ENCODE measurements at regions not wholly inside any gene's neighbourhood (a gene's known extent, or its start where the extent isn't known, plus 50 kb on each side); places are given as distances from the start of the nearest gene placed in this dataset.
"Not testable (repeated sequence)": the region's sequence is repeated elsewhere in the genome, so short reads cannot be mapped to it uniquely, and the experiment has no call there.

DNA sequence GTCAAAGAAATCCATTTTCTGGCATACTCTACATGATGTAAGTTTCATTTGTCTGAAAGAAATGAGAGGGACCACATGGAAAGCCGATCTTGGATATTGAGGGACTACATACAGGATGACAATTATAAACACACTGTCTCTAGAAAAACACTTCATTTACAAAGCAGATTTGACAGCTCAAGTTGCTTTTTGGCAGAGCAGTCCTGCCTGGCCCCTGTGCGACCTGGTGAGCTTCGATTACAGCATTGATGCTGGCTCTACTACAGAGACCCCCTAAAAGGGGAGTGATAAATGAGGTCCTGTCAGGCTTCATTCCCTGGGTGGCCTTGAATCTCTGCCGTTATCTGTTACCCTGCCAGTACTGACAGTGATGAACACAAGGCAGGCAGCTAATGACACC, 215.2 kb upstream of the NOCT start:
- H3K4me1 ChIP-seq (ENCODE audit: control insufficient read depth, insufficient read depth, low read length, poor library complexity, severe bottlenecking), result no peaks in the 10 kb centered on the region
- WGBS, 2 experiments (ENCODE audit: insufficient coverage in 2 of 2), result 93 to 100% methylated on average over 2 to 3 of the region's 4 CpGs
- no peaks in the 10 kb centered on the region for H3K36me3 ChIP-seq (ENCODE audit: control insufficient read depth, insufficient read depth, low read length)
- no peak overlapping the region for H3K27ac ChIP-seq (ENCODE audit: low read depth, low read length, severe bottlenecking)
- H3K9me3 ChIP-seq (ENCODE audit: control insufficient read depth, low read length), result no peaks in the 10 kb centered on the region
- H3K4me3 ChIP-seq (ENCODE audit: extremely low read depth, insufficient read depth, low read length, poor library complexity, severe bottlenecking), result no peak overlapping the region

GRCh38 chr4:138798404-138798803, 217.2 kb upstream of the NOCT start:
- Histone ChIP-seq H3K27ac (ENCODE audit: low read depth, low read length, severe bottlenecking) (no peak overlapping the region), H3K4me1 (ENCODE audit: control insufficient read depth, insufficient read depth, low read length, poor library complexity, severe bottlenecking) (no peaks in the 10 kb centered on the region), H3K9me3 (ENCODE audit: control insufficient read depth, low read length) (no peaks in the 10 kb centered on the region), H3K36me3 (ENCODE audit: control insufficient read depth, insufficient read depth, low read length) (no peaks in the 10 kb centered on the region), H3K4me3 (ENCODE audit: extremely low read depth, insufficient read depth, low read length, poor library complexity, severe bottlenecking) (no peak overlapping the region)
- 86 to 91% methylated on average over 4 of the region's 4 CpGs for WGBS, 2 experiments (ENCODE audit: insufficient coverage in 2 of 2)

DNA sequence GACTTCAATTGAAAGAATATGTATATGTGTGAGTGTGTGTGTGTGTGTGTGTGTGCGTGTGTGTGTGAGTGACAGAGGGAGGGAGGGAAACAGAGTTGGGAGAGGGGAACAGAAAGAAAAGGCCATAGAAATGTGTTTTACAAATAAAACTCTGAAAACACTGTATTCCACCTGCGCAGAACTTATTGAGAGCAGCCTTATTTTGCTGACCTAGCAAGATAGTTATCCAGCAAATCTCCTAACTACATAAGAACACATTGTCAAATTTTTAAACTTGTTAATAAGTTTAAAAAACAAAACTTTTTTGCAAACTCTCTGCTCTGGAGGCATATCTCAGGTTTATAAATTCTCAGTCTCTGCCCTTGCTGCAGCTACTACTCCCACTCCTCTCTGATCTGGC, 217.9 kb upstream of the NOCT start:
- Histone ChIP-seq H3K27ac (ENCODE audit: low read depth, low read length, severe bottlenecking) (no peak overlapping the region), H3K4me3 (ENCODE audit: extremely low read depth, insufficient read depth, low read length, poor library complexity, severe bottlenecking) (no peak overlapping the region), H3K9me3 (ENCODE audit: control insufficient read depth, low read length) (no peaks in the 10 kb centered on the region), H3K4me1 (ENCODE audit: control insufficient read depth, insufficient read depth, low read length, poor library complexity, severe bottlenecking) (no peaks in the 10 kb centered on the region), H3K36me3 (ENCODE audit: control insufficient read depth, insufficient read depth, low read length) (no peaks in the 10 kb centered on the region)
- WGBS, 2 experiments (ENCODE audit: insufficient coverage in 2 of 2), result 71 to 73% methylated on average over 1 of the region's 2 CpGs

- Histone ChIP-seq H3K36me3 (ENCODE audit: control insufficient read depth, insufficient read depth, low read length) (no peaks in the 10 kb centered on the region), H3K4me3 (ENCODE audit: extremely low read depth, insufficient read depth, low read length, poor library complexity, severe bottlenecking) (no peak overlapping the region), H3K27ac (ENCODE audit: low read depth, low read length, severe bottlenecking) (no peak overlapping the region), H3K9me3 (ENCODE audit: control insufficient read depth, low read length) (no peaks in the 10 kb centered on the region), H3K4me1 (ENCODE audit: control insufficient read depth, insufficient read depth, low read length, poor library complexity, severe bottlenecking) (no peaks in the 10 kb centered on the region)
- WGBS, 2 experiments (ENCODE audit: insufficient coverage in 2 of 2), result 98% methylated on average over 7 to 10 of the region's 11 CpGs
These were observed 218.8 kb upstream of the NOCT start for GRCh38 chr4:138796761-138797160.

DNA sequence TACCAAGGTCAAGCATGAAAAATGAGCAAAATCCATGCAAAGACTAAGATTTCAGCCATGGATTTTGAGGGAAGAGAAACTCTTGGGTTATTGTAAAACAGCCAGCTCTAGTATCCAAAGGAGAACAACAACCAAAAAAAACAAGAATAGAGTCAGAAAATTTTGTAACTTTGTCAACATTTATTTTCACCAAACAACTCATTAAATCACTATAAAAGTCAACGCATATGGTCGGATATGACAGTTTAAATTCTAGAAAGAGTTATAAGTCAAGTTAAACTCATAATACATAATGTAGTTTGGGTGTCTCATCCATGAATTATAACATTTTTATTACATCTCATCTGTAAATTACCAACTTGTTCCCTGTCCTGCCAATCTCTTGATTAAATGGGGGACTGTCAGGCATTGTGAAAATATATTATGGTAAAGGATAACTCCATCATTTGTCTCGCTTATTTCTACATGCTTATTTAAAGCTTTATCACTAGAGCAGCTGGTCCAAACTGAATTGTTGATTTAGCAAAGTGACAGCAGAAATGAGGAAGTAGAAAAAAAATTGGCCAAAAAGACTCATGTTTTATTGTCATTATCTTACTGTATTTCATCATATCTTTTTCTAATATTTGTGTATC, 224.8 kb upstream of the NOCT start:
- H3K36me3 ChIP-seq (ENCODE audit: control insufficient read depth, insufficient read depth, low read length), result no peaks in the 10 kb centered on the region
- H3K4me3 ChIP-seq (ENCODE audit: extremely low read depth, insufficient read depth, low read length, poor library complexity, severe bottlenecking), result no peak overlapping the region
- no peaks in the 10 kb centered on the region for H3K4me1 ChIP-seq (ENCODE audit: control insufficient read depth, insufficient read depth, low read length, poor library complexity, severe bottlenecking)
- H3K27ac ChIP-seq (ENCODE audit: low read depth, low read length, severe bottlenecking), result no peak overlapping the region
- no peaks in the 10 kb centered on the region for H3K9me3 ChIP-seq (ENCODE audit: control insufficient read depth, low read length)
- WGBS, 2 experiments (ENCODE audit: insufficient coverage in 2 of 2), result no CpG with 5 or more reads among the region's 3 CpGs

- Histone ChIP-seq H3K4me3 (ENCODE audit: extremely low read depth, insufficient read depth, low read length, poor library complexity, severe bottlenecking) (no peak overlapping the region), H3K4me1 (ENCODE audit: control insufficient read depth, insufficient read depth, low read length, poor library complexity, severe bottlenecking) (no peaks in the 10 kb centered on the region), H3K9me3 (ENCODE audit: control insufficient read depth, low read length) (no peaks in the 10 kb centered on the region), H3K27ac (ENCODE audit: low read depth, low read length, severe bottlenecking) (no peak overlapping the region), H3K36me3 (ENCODE audit: control insufficient read depth, insufficient read depth, low read length) (no peaks in the 10 kb centered on the region)
- WGBS, 2 experiments (ENCODE audit: insufficient coverage in 2 of 2), result 77 to 92% methylated on average over 2 to 3 of the region's 5 CpGs
These were observed 225.8 kb upstream of the NOCT start for GRCh38 chr4:138789796-138790195.

GRCh38 chr4:138788857-138789256, 226.7 kb upstream of the NOCT start:
- no peaks in the 10 kb centered on the region for H3K36me3 ChIP-seq (ENCODE audit: control insufficient read depth, insufficient read depth, low read length)
- no peaks in the 10 kb centered on the region for H3K4me1 ChIP-seq (ENCODE audit: control insufficient read depth, insufficient read depth, low read length, poor library complexity, severe bottlenecking)
- 92 to 95% methylated on average over 4 to 5 of the region's 5 CpGs for WGBS, 2 experiments (ENCODE audit: insufficient coverage in 2 of 2)
- H3K9me3 ChIP-seq (ENCODE audit: control insufficient read depth, low read length), result no peaks in the 10 kb centered on the region
- no peak overlapping the region for H3K4me3 ChIP-seq (ENCODE audit: extremely low read depth, insufficient read depth, low read length, poor library complexity, severe bottlenecking)
- no peak overlapping the region for H3K27ac ChIP-seq (ENCODE audit: low read depth, low read length, severe bottlenecking)

DNA sequence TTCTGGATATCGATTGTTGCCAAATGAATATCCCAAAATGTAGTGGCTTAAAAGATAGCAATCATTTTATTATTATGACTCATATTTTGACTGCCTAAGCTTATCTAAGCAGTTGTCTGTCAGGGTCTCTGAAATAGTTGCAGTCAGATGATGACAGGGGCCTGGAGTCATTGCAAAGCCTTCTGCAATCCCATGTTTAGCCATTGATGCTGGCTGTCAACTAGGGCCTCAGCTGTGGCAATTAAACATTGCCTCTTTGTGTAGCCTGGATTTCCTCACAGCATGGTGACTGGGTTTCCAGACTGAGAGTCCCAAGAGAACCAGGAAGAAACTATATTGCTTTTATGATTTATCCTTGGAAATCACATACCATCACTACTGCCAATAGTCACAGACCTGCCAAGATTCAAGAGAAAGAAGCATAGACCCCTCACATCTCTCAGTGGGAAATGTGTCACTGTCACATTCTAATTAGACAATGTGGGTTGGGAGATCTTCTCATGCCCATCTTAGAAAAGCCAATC, 227.3 kb upstream of the NOCT start:
- Histone ChIP-seq H3K27ac (ENCODE audit: low read depth, low read length, severe bottlenecking) (no peak overlapping the region), H3K36me3 (ENCODE audit: control insufficient read depth, insufficient read depth, low read length) (no peaks in the 10 kb centered on the region), H3K4me1 (ENCODE audit: control insufficient read depth, insufficient read depth, low read length, poor library complexity, severe bottlenecking) (no peaks in the 10 kb centered on the region), H3K4me3 (ENCODE audit: extremely low read depth, insufficient read depth, low read length, poor library complexity, severe bottlenecking) (no peak overlapping the region), H3K9me3 (ENCODE audit: control insufficient read depth, low read length) (no peaks in the 10 kb centered on the region)
- WGBS, 2 experiments (ENCODE audit: insufficient coverage in 2 of 2), result no CpG with 5 or more reads among the region's 1 CpG

- not testable (repeated sequence) for H3K27ac ChIP-seq (ENCODE audit: low read depth, low read length, severe bottlenecking); H3K9me3 ChIP-seq (ENCODE audit: control insufficient read depth, low read length); H3K4me1 ChIP-seq (ENCODE audit: control insufficient read depth, insufficient read depth, low read length, poor library complexity, severe bottlenecking); H3K4me3 ChIP-seq (ENCODE audit: extremely low read depth, insufficient read depth, low read length, poor library complexity, severe bottlenecking); H3K36me3 ChIP-seq (ENCODE audit: control insufficient read depth, insufficient read depth, low read length)
- 100% methylated on average over 1 of the region's 2 CpGs; no CpG with 5 or more reads in 1 of the 2 experiments for WGBS, 2 experiments (ENCODE audit: insufficient coverage in 2 of 2)
These were observed 235.8 kb upstream of the NOCT start for GRCh38 chr4:138779761-138780160.

GRCh38 chr4:138775890-138776289, 239.7 kb upstream of the NOCT start:
- no peaks in the 10 kb centered on the region for H3K4me1 ChIP-seq (ENCODE audit: control insufficient read depth, insufficient read depth, low read length, poor library complexity, severe bottlenecking)
- no peaks in the 10 kb centered on the region for H3K9me3 ChIP-seq (ENCODE audit: control insufficient read depth, low read length)
- WGBS, 2 experiments (ENCODE audit: insufficient coverage in 2 of 2), result 53 to 72% methylated on average over 3 to 4 of the region's 6 CpGs
- no peaks in the 10 kb centered on the region for H3K36me3 ChIP-seq (ENCODE audit: control insufficient read depth, insufficient read depth, low read length)
- peak overlapping the region; percentile 71 for H3K27ac ChIP-seq (ENCODE audit: low read depth, low read length, severe bottlenecking)
- H3K4me3 ChIP-seq (ENCODE audit: extremely low read depth, insufficient read depth, low read length, poor library complexity, severe bottlenecking), result no peak overlapping the region

GRCh38 chr4:138775489-138775888, 240.1 kb upstream of the NOCT start:
- WGBS, 2 experiments (ENCODE audit: insufficient coverage in 2 of 2), result 67% methylated on average over 1 of the region's 3 CpGs; no CpG with 5 or more reads in 1 of the 2 experiments
- H3K4me3 ChIP-seq (ENCODE audit: extremely low read depth, insufficient read depth, low read length, poor library complexity, severe bottlenecking), result no peak overlapping the region
- H3K9me3 ChIP-seq (ENCODE audit: control insufficient read depth, low read length), result no peaks in the 10 kb centered on the region
- peak overlapping the region; percentile 71 for H3K27ac ChIP-seq (ENCODE audit: low read depth, low read length, severe bottlenecking)
- H3K36me3 ChIP-seq (ENCODE audit: control insufficient read depth, insufficient read depth, low read length), result no peaks in the 10 kb centered on the region
- H3K4me1 ChIP-seq (ENCODE audit: control insufficient read depth, insufficient read depth, low read length, poor library complexity, severe bottlenecking), result no peaks in the 10 kb centered on the region
